CD4-positive, alpha-beta T cell (primary cell): ENCODE measurements at regions not wholly inside any gene's neighbourhood (a gene's known extent, or its start where the extent isn't known, plus 50 kb on each side); places are given as distances from the start of the nearest gene placed in this dataset.

Experiments
- ATAC-seq: fragments of 200-7000 bp; cut with Tn5 transposase; one replicate; pipeline ENCODE4 v1.10.0; 2022; ENCODE audit warnings: mild to moderate bottlenecking; ENCODE audit not compliant: poor library complexity
- CTCF ChIA-PET: fragments of 350-600 bp; sonication (Branson Sonifier 250); formaldehyde crosslinking; loops from one replicate; lab custom pipeline; 2021; ENCODE audit warnings: antibody characterized with exemption, inconsistent platforms; lab: Charles Lee
- POLR2A ChIA-PET: fragments of 350-600 bp; sonication (Branson Sonifier 250); formaldehyde crosslinking; loops from one replicate; lab custom pipeline; 2021; ENCODE audit warnings: antibody characterized with exemption, inconsistent platforms; lab: Charles Lee
- DNase-seq, 14 experiments: peaks; one replicate each; pipeline ENCODE4 v3.0.0-alpha.2; 2013 to 2020; ENCODE audit warnings: mixed read lengths in 2 of 14
- H3K27ac ChIP-seq, 2 donors: one replicate each; pipeline versions ENCODE4 v1.5.1 to v1.7.0; 2013; ENCODE audit warnings: low read length in 2 of 2, low read depth in 1 of 2, mild to moderate bottlenecking in 1 of 2
- H3K27me3 ChIP-seq, 2 experiments: 1 replicate in 1 of 2; 2 replicates in 1 of 2; pipeline versions ENCODE4 v1.6.1 to v1.7.0; 2013; ENCODE audit warnings: low read length in 2 of 2, control low read depth in 1 of 2, mild to moderate bottlenecking in 1 of 2, moderate library complexity in 1 of 2; ENCODE audit not compliant: insufficient read depth in 2 of 2, control insufficient read depth in 1 of 2
- H3K36me3 ChIP-seq: one replicate; pipeline ENCODE4 v1.6.1; 2013; ENCODE audit warnings: low read length, control low read depth; ENCODE audit not compliant: insufficient read depth
- H3K4me1 ChIP-seq: one replicate; pipeline ENCODE4 v1.6.1; 2013; ENCODE audit warnings: low read length, control low read depth; ENCODE audit not compliant: insufficient read depth
- H3K4me3 ChIP-seq: one replicate; pipeline ENCODE4 v1.5.1; 2013; ENCODE audit warnings: mild to moderate bottlenecking, low read length, moderate library complexity
- H3K9me3 ChIP-seq, 2 experiments: 1 replicate in 1 of 2; 2 replicates in 1 of 2; pipeline versions ENCODE4 v1.6.1 to v1.7.0; 2013; ENCODE audit warnings: low read length in 2 of 2, mild to moderate bottlenecking in 2 of 2, control low read depth in 1 of 2, moderate library complexity in 1 of 2; ENCODE audit not compliant: control insufficient read depth in 1 of 2, insufficient read depth in 1 of 2
- H3K27ac Mint-ChIP-seq: one replicate; pipeline ENCODE4 v1.8.0; 2020; ENCODE audit warnings: mixed read lengths
- H3K27me3 Mint-ChIP-seq: one replicate; pipeline ENCODE4 v1.8.0; 2021; ENCODE audit warnings: mixed read lengths
- H3K36me3 Mint-ChIP-seq: one replicate; pipeline ENCODE4 v1.8.0; 2021; ENCODE audit warnings: low read depth, mixed read lengths
- H3K4me1 Mint-ChIP-seq: one replicate; pipeline ENCODE4 v1.8.0; 2021; ENCODE audit warnings: low read depth, mixed read lengths
- H3K4me3 Mint-ChIP-seq: one replicate; pipeline ENCODE4 v1.8.0; 2020; ENCODE audit warnings: mild to moderate bottlenecking, mixed read lengths
- H3K9me3 Mint-ChIP-seq: one replicate; pipeline ENCODE4 v1.8.0; 2020; ENCODE audit warnings: mixed read lengths
- intact Hi-C, 2 experiments: fragments of 100-400 bp; cut with DNase I in 1 of 2; cut with micrococcal nuclease in 1 of 2; formaldehyde crosslinking; loops; one replicate each; pipeline versions ENCODE4 v1.15.1 to v1.9.0; 2023 to 2025; cut with DNase I, micrococcal nuclease
- TF ChIP-seq, protein P1 (sequence below): fragments of 200-600 bp; IDR thresholded peaks from one replicate; pipeline ENCODE4 v1.8.0; 2022; ENCODE audit warnings: antibody characterized with exemption, mild to moderate bottlenecking

DNA sequence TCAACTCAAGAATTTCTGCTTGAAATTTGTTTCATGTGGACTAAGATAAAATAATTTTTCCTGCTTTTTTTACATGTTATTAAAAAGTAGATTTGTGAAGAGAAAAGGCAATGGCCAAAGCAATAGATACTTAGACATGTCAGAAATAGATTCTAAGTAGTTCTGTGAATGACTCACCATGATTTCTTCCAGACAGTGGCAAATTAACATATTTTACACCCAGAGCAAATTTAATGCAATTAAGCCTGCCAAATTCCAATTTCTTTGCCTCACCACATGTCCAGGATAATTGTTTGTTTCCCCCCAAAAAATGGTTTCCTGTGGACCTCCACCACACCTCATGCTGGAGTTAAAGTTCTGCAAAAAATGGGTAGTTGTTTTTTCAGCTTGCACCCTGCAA lies 651.4 kb downstream of the CETN3 start:
- no peaks in the 10 kb centered on the region for H3K4me1 Mint-ChIP-seq
- no peaks in the 10 kb centered on the region for H3K36me3 ChIP-seq
- peaks cover 5% of the 10 kb centered on the region for H3K9me3 Mint-ChIP-seq
- POLR2A ChIA-PET, result no interaction called here
- ATAC-seq (no peak), DNase-seq (no peak)
- TF ChIP-seq, protein P1, sequence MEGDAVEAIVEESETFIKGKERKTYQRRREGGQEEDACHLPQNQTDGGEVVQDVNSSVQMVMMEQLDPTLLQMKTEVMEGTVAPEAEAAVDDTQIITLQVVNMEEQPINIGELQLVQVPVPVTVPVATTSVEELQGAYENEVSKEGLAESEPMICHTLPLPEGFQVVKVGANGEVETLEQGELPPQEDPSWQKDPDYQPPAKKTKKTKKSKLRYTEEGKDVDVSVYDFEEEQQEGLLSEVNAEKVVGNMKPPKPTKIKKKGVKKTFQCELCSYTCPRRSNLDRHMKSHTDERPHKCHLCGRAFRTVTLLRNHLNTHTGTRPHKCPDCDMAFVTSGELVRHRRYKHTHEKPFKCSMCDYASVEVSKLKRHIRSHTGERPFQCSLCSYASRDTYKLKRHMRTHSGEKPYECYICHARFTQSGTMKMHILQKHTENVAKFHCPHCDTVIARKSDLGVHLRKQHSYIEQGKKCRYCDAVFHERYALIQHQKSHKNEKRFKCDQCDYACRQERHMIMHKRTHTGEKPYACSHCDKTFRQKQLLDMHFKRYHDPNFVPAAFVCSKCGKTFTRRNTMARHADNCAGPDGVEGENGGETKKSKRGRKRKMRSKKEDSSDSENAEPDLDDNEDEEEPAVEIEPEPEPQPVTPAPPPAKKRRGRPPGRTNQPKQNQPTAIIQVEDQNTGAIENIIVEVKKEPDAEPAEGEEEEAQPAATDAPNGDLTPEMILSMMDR, result no peak
- H3K36me3 Mint-ChIP-seq, result no peaks in the 10 kb centered on the region
- no peaks in the 10 kb centered on the region for H3K9me3 ChIP-seq
- H3K4me3 ChIP-seq, result no peak overlapping the region
- no peaks in the 10 kb centered on the region for H3K27me3 ChIP-seq
- no peak overlapping the region for H3K27ac ChIP-seq
- no peak overlapping the region for H3K4me3 Mint-ChIP-seq
- no peaks in the 10 kb centered on the region for H3K27me3 Mint-ChIP-seq
- CTCF ChIA-PET, result no interaction called here
- no peak overlapping the region for H3K27ac Mint-ChIP-seq
- intact Hi-C loops, result no loop called here
- no peaks in the 10 kb centered on the region for H3K4me1 ChIP-seq

GRCh38 chr5:89756955-89757354 lies 652.6 kb downstream of the CETN3 start:
- Histone ChIP-seq H3K4me1 (no peaks in the 10 kb centered on the region), H3K27me3 (no peaks in the 10 kb centered on the region), H3K9me3 (no peaks in the 10 kb centered on the region), H3K36me3 (no peaks in the 10 kb centered on the region), H3K4me3 (no peak overlapping the region), H3K27ac (no peak overlapping the region)
- H3K27me3 Mint-ChIP-seq, result no peaks in the 10 kb centered on the region
- CTCF ChIA-PET, result no interaction called here
- no peaks in the 10 kb centered on the region for H3K4me1 Mint-ChIP-seq
- H3K27ac Mint-ChIP-seq, result no peak overlapping the region
- peaks cover 5% of the 10 kb centered on the region for H3K9me3 Mint-ChIP-seq
- TF ChIP-seq, protein P1, result no peak
- DNase-seq, result no peak
- POLR2A ChIA-PET, result no interaction called here
- intact Hi-C loops, result no loop called here
- no peak for ATAC-seq
- H3K36me3 Mint-ChIP-seq, result no peaks in the 10 kb centered on the region
- no peak overlapping the region for H3K4me3 Mint-ChIP-seq

GRCh38 chr5:89755024-89755423 lies 654.5 kb downstream of the CETN3 start:
- intact Hi-C loops, result no loop called here
- H3K9me3 Mint-ChIP-seq, result peaks cover 3% of the 10 kb centered on the region
- CTCF ChIA-PET, result no interaction called here
- H3K4me1 Mint-ChIP-seq, result no peaks in the 10 kb centered on the region
- no peak overlapping the region for H3K27ac ChIP-seq
- TF ChIP-seq, protein P1, result no peak
- H3K36me3 ChIP-seq, result no peaks in the 10 kb centered on the region
- H3K27ac Mint-ChIP-seq, result no peak overlapping the region
- DNase-seq (no peak), ATAC-seq (no peak)
- H3K4me3 Mint-ChIP-seq, result no peak overlapping the region
- H3K4me3 ChIP-seq, result no peak overlapping the region
- POLR2A ChIA-PET, result no interaction called here
- H3K4me1 ChIP-seq, result no peaks in the 10 kb centered on the region
- H3K27me3 Mint-ChIP-seq, result no peaks in the 10 kb centered on the region
- H3K27me3 ChIP-seq, result no peaks in the 10 kb centered on the region
- no peaks in the 10 kb centered on the region for H3K9me3 ChIP-seq
- H3K36me3 Mint-ChIP-seq, result no peaks in the 10 kb centered on the region
